Breast epithelium (tissue), 4 donors: ENCODE measurements at regions not wholly inside any gene's neighbourhood (a gene's known extent, or its start where the extent isn't known, plus 50 kb on each side); places are given as distances from the start of the nearest gene placed in this dataset.

ENCODE experiments used
- DNase-seq, 2 donors: peaks; one replicate each; pipeline ENCODE4 v3.0.0-alpha.2; 2019; ENCODE audit warnings: low spot score in 2 of 2
- H3K27ac ChIP-seq, 2 donors: fragments of 200-600 bp; sonication (generic) in 1 of 2; one replicate each; pipeline ENCODE4 v1.5.1; 2016 to 2019; ENCODE audit warnings: mild to moderate bottlenecking in 1 of 2
- H3K27me3 ChIP-seq, 2 donors: fragments of 200-600 bp; sonication (generic) in 1 of 2; one replicate each; pipeline versions ENCODE4 v1.5.1 to v1.6.0; 2017 to 2019; ENCODE audit warnings: control low read depth in 1 of 2, mild to moderate bottlenecking in 1 of 2
- H3K36me3 ChIP-seq: fragments of 200-600 bp; one replicate; pipeline ENCODE4 v1.5.1; 2019
- H3K4me1 ChIP-seq, 2 donors: fragments of 200-600 bp; sonication (generic); one replicate each; pipeline ENCODE4 v1.5.1; 2016 to 2019; ENCODE audit warnings: control low read depth in 1 of 2
- H3K4me3 ChIP-seq, 3 donors: fragments of 200-600 bp; sonication (generic); 1 replicate in 2 of 3; 2 replicates in 1 of 3; pipeline ENCODE4 v1.5.1; 2016 to 2019; ENCODE audit warnings: mild to moderate bottlenecking in 3 of 3, moderate library complexity in 2 of 3
- H3K9me3 ChIP-seq, 2 donors: fragments of 200-600 bp; sonication (generic) in 1 of 2; one replicate each; pipeline ENCODE4 v1.5.1; 2016 to 2019; ENCODE audit warnings: control low read depth in 1 of 2
- POLR2A ChIP-seq: fragments of 450-650 bp; IDR thresholded peaks from one replicate; pipeline ENCODE4 v1.6.1; 2016; ENCODE audit warnings: antibody characterized with exemption, mild to moderate bottlenecking, moderate library complexity
- POLR2AphosphoS5 ChIP-seq, 3 donors: sonication (generic); formaldehyde crosslinking; IDR thresholded peaks; one replicate each; pipeline ENCODE4 v1.6.1; 2017; ENCODE audit warnings: antibody characterized with exemption in 3 of 3
- intact Hi-C: fragments of 100-400 bp; cut with DNase I; formaldehyde crosslinking; loops from one replicate; pipeline ENCODE4 v1.15.1; 2023; ENCODE audit warnings: low total_unique reads
- TF ChIP-seq, protein P1 (sequence below), 3 donors: fragments of 450-650 bp; IDR thresholded peaks; one replicate each; pipeline ENCODE4 v1.5.1; 2016 to 2017; ENCODE audit warnings: antibody characterized with exemption in 3 of 3, mild to moderate bottlenecking in 3 of 3, moderate library complexity in 3 of 3

- no peaks in the 10 kb centered on the region for H3K36me3 ChIP-seq
- TF ChIP-seq POLR2AphosphoS5 (IDR thresholded peaks at IDR 0.05) (no peak), POLR2A (no peak)
- intact Hi-C loops = no loop called here
- H3K27me3 ChIP-seq = no peaks in the 10 kb centered on the region
- H3K27ac ChIP-seq = no peak overlapping the region
- no peaks in the 10 kb centered on the region for H3K4me1 ChIP-seq
- no peak overlapping the region for H3K4me3 ChIP-seq
- no peaks in the 10 kb centered on the region for H3K9me3 ChIP-seq
- DNase-seq = no peak
Observed at GRCh38 chr18:68431111-68431921, 283.6 kb downstream of the TMX3 start.

DNA sequence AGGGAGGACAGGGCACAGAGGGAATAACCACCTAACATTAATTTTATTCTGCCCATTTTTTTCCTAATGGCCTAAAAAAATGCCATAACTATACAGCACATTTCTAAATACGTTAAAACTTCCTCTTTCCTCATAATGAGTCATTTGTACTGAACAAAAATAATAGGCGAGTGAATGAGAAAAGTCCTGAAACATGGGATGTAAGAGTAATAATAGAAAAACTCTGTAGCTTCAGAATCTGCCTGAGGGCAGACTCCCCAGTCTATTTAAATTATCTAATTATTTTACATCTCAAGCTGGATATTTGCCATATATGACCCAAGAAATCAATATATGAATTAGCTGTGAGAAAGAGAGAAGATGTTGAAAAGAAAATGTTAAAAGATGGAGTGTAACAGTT lies 285.1 kb downstream of the TMX3 start:
- DNase-seq = no peak
- no peak overlapping the region for H3K27ac ChIP-seq
- H3K4me1 ChIP-seq = no peaks in the 10 kb centered on the region
- H3K36me3 ChIP-seq = no peaks in the 10 kb centered on the region
- H3K9me3 ChIP-seq = no peaks in the 10 kb centered on the region
- H3K4me3 ChIP-seq = no peak overlapping the region
- H3K27me3 ChIP-seq = no peaks in the 10 kb centered on the region
- intact Hi-C loops = no loop called here
- TF ChIP-seq POLR2A (no peak), POLR2AphosphoS5 (IDR thresholded peaks at IDR 0.05) (no peak)
- TF ChIP-seq, protein P1, sequence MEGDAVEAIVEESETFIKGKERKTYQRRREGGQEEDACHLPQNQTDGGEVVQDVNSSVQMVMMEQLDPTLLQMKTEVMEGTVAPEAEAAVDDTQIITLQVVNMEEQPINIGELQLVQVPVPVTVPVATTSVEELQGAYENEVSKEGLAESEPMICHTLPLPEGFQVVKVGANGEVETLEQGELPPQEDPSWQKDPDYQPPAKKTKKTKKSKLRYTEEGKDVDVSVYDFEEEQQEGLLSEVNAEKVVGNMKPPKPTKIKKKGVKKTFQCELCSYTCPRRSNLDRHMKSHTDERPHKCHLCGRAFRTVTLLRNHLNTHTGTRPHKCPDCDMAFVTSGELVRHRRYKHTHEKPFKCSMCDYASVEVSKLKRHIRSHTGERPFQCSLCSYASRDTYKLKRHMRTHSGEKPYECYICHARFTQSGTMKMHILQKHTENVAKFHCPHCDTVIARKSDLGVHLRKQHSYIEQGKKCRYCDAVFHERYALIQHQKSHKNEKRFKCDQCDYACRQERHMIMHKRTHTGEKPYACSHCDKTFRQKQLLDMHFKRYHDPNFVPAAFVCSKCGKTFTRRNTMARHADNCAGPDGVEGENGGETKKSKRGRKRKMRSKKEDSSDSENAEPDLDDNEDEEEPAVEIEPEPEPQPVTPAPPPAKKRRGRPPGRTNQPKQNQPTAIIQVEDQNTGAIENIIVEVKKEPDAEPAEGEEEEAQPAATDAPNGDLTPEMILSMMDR (IDR thresholded peaks at IDR 0.05) = no peak

- DNase-seq = no peak
Observed at GRCh38 chr18:68429111-68429510, 285.8 kb downstream of the TMX3 start.

GRCh38 chr18:68428661-68429060 lies 286.2 kb downstream of the TMX3 start:
- Histone ChIP-seq H3K36me3 (no peaks in the 10 kb centered on the region), H3K27ac (no peak overlapping the region), H3K4me1 (no peaks in the 10 kb centered on the region), H3K4me3 (no peak overlapping the region), H3K27me3 (no peaks in the 10 kb centered on the region), H3K9me3 (no peaks in the 10 kb centered on the region)
- intact Hi-C loops = no loop called here
- DNase-seq = no peak
- TF ChIP-seq POLR2A (no peak), POLR2AphosphoS5 (IDR thresholded peaks at IDR 0.05) (no peak)
- TF ChIP-seq, protein P1 (IDR thresholded peaks at IDR 0.05) = no peak

More at GRCh38 chr18:68429111-68429510, 285.8 kb downstream of the TMX3 start:
- no peaks in the 10 kb centered on the region for H3K4me1 ChIP-seq
- no peaks in the 10 kb centered on the region for H3K36me3 ChIP-seq
- H3K27me3 ChIP-seq = no peaks in the 10 kb centered on the region
- TF ChIP-seq, protein P1 (IDR thresholded peaks at IDR 0.05) = no peak
- TF ChIP-seq POLR2A (no peak), POLR2AphosphoS5 (IDR thresholded peaks at IDR 0.05) (no peak)
- no peak overlapping the region for H3K27ac ChIP-seq
- intact Hi-C loops = no loop called here
- no peak overlapping the region for H3K4me3 ChIP-seq
- no peaks in the 10 kb centered on the region for H3K9me3 ChIP-seq

DNA sequence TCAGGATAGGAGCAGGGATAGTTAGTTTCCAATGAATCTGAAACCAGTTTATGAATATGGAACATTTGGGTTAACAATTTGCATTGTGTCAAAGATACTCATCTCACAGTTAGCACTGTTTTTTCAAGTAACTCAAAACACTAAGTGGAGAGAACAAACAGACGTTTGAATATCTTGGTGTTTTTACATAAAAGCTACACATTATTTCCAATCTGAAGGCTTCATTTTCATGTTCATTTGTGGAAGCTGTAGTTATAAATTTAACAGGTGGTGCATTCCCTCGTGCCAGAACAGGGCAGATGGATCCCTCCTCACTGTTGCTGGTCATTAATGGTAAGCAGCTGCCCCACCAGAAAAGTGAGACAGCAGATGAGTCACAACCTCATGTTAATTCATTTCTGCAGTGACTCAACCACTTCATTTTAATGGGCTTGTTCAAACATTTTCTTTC lies 286.9 kb downstream of the TMX3 start:
- H3K9me3 ChIP-seq = no peaks in the 10 kb centered on the region

More for the DNA sequence above, 286.9 kb downstream of the TMX3 start:
- TF ChIP-seq POLR2A (no peak), POLR2AphosphoS5 (IDR thresholded peaks at IDR 0.05) (no peak)
- TF ChIP-seq, protein P1 (IDR thresholded peaks at IDR 0.05) = no peak
- no peak overlapping the region for H3K27ac ChIP-seq
- H3K4me3 ChIP-seq = no peak overlapping the region
- no peaks in the 10 kb centered on the region for H3K4me1 ChIP-seq
- no peaks in the 10 kb centered on the region for H3K36me3 ChIP-seq
- intact Hi-C loops = no loop called here
- no peaks in the 10 kb centered on the region for H3K27me3 ChIP-seq
- no peak for DNase-seq
